AG20443 (cell line): ENCODE measurements at regions not wholly inside any gene's neighbourhood (a gene's known extent, or its start where the extent isn't known, plus 50 kb on each side); places are given as distances from the start of the nearest gene placed in this dataset.
A peak's percentile ranks its signal among the peaks of the same experiment; 100 is the strongest.
"Not testable (repeated sequence)": the region's sequence is repeated elsewhere in the genome, so short reads cannot be mapped to it uniquely, and the experiment has no call there.

ENCODE experiments used
- DNase-seq: peaks from one replicate; pipeline ENCODE4 v3.0.0; 2012; ENCODE audit warnings: low spot score, mixed read lengths

DNA sequence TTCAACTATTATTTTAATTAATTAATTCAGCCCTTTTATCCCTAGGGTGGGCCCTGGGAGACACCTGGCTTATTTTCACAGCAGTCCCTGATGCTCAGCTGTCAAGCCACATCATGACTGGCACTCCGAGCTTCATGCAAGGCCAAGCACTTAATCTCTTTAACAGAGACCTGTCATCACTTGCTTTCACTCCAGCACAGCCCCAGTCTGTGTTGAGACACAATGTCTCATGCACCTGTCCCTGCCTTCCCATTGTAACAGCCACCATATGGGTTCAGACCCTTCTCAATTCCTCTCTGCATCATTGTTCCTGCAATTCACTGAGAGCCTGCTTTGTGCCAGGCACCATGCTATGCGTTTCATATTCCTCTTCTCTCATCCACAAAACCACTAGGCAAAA, 222.2 kb upstream of the TENM4 start:
- no peak for DNase-seq

- no peak for DNase-seq
These were observed 220.5 kb upstream of the TENM4 start for GRCh38 chr11:79661373-79661772.

- DNase-seq = no peak
These were observed 208.1 kb upstream of the TENM4 start for GRCh38 chr11:79648766-79649520.

GRCh38 chr11:79637219-79637618, 196.4 kb upstream of the TENM4 start:
- no peak for DNase-seq

DNA sequence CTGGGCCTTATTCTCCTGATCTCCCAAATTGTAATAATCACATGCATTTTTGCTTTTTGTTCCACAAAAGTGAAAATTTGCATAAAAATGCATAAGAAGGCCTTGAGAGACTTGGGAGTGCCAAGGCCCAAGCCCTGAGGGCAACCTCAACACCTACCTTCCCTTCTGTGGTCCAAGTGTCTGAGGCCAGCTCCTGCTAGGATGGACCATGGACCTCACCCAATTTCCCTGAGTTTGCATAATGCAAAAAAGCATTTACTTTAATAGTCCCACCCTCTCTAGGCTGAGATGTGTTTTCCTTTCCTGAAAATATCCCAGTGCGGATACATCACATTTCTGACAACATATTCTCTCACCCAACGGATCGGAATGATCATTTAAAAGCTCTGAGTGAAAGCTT, 194.1 kb upstream of the TENM4 start:
- no peak for DNase-seq

DNA sequence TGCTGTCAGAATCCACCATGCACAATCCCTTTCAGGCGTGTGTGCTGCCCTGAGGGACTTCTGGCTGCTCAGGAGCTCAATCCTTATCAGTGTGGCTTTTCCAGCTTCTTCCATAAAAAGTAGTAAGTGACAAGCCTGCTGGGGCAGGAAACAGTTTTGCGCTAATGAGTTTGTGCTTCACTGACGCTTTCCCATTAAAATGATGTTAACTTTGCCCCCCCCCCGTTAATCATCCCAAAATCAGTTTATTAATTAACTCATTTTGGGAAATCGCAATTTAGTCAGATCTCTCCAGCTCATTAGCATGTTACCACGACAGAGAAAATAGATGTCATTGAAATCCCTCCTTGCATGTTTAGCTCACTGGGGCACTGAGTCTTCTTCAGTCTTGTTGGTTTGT, 186.5 kb upstream of the TENM4 start:
- DNase-seq = no peak

DNA sequence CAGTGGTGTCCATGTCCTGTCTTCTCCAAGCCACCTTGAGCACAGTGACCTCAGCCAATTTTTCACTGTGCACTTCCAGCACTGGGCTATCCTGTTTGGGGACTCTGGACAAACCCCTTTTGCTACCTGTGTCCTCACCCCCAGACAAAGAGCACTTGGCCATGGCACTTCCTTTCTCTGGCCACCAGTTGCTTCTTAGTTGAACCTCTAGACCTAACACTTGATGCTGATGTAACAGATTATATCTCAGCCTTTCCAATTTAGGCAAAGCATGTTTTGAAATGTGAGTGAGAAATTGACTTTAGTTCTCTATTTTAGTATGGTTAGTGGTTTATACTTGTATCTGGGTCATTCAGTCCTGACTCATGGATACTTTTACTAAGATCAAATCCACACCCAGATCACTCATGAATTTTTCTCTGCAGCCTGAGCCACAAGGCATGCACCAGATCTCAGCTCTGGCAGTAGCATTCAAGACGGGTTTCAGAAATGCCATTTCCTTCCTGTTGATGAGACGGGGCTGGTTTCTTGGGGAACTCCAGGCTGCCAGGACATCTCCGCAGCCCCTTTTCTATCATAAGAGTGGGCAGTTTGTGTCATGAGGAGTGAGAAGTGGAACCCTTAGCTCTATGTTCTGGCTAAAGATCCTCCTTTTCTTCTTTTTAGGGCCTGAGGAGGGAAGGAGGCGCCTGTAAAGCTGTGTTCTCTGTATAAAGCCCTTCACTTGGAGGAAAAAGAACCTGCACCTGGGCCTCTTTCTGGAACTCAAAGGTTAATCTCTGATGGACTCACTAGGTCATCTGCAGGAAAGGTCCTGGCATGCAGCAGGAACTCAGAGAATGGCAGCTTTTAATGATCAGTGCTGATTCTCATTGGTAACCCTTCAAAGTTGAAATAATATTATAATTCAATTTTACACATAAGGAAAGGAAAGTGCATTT, 185.6 kb upstream of the TENM4 start:
- DNase-seq = peak; percentile 36

DNA sequence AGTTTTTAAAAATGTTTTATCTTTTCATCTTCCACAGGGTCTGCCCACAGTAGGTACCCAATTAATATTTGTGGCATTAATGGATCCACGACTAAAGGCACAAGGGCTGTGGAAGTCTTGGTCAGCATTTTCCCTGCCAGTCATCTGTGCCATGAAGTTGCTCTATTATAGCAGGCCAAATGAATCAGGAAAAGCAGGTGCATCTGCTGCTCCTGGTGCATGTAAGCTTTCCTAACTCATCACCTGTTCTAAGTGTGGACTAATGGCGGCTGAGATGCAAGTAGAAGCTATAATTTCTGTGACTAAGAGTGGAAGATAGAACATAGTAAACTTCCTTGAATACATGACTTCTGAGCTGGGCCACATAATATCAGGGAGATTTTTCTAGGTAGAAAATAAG, 182.5 kb upstream of the TENM4 start:
- no peak for DNase-seq

DNA sequence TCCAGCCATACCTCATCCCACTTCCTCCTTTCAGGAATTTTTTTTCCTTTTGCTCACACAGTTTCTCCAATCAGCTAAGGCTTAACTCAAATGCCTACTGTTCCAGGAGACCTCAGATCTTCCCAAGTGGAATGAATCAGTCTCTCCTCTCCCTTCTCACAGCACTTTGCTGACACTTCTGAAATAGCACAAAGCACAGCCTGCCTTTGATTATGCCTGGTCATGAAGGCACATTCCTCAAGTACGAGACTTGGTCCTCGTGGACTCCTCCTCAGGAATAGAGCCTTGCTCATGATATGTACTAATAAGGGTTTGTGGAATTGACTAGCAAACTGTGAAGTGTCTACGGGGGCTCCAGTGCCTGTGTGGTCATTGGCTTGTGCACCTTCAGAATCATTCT, 176.7 kb upstream of the TENM4 start:
- DNase-seq = no peak

- no peak for DNase-seq
These were observed 175.6 kb upstream of the TENM4 start for GRCh38 chr11:79616392-79616851.

DNA sequence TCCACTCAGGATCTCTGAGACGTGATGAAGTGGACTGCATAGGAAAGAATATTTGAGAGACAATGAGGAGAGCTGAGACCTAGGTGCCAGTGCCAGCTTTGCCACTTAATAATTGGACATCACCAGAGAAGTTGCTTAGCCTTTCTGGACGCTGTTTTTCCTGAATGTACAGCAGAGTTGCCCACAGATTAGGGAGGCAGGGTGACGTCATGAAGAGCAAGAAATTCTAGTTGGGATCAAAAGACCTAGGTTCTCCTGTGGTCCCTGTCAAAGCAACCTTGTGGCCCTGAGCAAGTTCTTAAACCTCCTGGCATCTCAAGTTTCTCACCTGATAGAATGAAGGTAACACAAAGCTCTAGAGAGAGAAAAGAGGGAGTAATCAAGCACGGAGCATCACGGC, 174.6 kb upstream of the TENM4 start:
- no peak for DNase-seq

- DNase-seq = no peak
These were observed 169.8 kb upstream of the TENM4 start for GRCh38 chr11:79610678-79611077.

- no peak for DNase-seq
These were observed 169.3 kb upstream of the TENM4 start for GRCh38 chr11:79610139-79610538.

GRCh38 chr11:79609511-79609910, 168.7 kb upstream of the TENM4 start:
- DNase-seq = no peak

DNA sequence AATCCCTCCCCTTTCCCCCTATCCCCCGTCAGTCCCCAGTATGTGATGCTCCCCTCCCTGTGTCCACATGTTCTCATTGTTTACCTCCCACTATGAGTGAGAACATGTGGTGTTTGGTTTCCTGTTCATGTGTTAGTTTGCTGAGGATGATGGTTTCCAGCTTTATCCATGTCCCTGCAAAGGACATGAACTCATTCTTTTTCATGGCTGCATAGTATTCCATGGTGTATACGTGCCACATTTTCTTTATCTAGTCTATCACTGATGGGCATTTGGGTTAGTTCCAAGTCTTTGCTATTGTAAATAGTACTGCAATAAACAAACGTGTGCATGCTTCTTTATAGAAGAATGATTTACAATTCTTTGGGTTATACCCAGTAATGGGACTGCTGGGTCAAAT, 165.6 kb upstream of the TENM4 start:
- DNase-seq = not testable (repeated sequence)

GRCh38 chr11:79600711-79601110, 159.9 kb upstream of the TENM4 start:
- no peak for DNase-seq

- DNase-seq = no peak
These were observed 154.0 kb upstream of the TENM4 start for GRCh38 chr11:79594834-79595233.

- no peak for DNase-seq
These were observed 152.0 kb upstream of the TENM4 start for GRCh38 chr11:79592824-79593223.

DNA sequence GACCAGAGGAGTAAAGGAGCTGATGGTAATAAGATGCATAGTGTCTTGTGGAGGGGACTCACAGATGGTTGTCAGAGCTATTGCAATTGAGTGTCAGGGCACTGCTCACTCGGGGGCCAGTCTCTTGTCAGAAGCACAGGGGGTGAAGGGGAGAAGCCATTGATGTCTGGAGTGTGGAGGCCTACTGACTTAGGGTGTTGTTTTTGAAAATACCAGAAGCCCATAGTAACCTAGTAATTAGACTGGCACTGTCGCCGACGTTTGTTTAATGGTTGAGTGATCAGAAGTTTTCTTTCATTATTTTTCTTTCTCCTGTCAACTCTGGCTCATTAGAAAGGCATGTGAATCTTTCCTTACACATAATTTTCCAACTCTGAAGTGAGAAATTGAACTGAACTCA, 151.6 kb upstream of the TENM4 start:
- DNase-seq = no peak

DNA sequence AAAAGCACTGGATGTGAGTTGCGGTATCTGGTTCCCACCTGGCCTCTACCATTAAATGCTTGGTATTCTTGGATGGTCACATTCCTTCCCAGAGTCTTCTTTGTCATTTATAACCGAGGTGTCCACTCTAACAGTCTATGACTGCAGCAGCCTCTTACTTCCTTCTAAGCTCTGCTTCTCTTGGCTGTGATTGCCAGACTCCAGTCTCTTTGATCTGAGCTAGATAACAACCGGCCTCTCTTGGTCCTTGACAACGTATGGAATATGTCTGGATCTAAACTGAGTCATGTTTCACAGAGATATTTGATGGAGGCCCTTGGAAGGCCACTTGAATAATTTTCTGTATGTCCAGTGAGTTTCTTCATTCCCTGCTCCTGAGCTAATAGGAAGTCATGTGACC, 141.6 kb upstream of the TENM4 start:
- no peak for DNase-seq

GRCh38 chr11:79579063-79579462, 138.2 kb upstream of the TENM4 start:
- DNase-seq = no peak

GRCh38 chr11:79578116-79578515, 137.3 kb upstream of the TENM4 start:
- DNase-seq = no peak

DNA sequence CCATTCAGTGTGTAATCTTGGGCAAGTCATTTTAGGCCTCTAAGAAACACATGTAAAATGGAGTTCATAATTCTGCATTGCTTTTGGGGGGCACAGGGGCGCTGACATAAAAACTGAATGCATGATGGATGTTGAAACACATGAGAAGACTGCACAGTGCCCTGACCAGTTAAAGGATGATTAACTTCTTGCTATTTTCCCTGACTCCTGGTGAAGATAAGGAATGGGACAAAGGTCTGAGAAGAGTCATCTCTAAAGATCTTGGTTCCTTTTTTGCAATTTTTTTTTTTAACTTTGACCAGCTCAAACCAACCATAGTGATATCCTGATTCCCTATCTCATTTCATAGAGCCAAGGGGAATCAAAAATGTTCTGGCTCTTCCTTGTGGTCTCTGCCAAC, 134.9 kb upstream of the TENM4 start:
- DNase-seq = no peak
